IPS-20b (cell line): ENCODE measurements at regions not wholly inside any gene's neighbourhood (a gene's known extent, or its start where the extent isn't known, plus 50 kb on each side); places are given as distances from the start of the nearest gene placed in this dataset.

Experiments
- H3K27ac ChIP-seq: one replicate; pipeline ENCODE4 v1.5.1; 2013; ENCODE audit warnings: low read length
- H3K27me3 ChIP-seq: 2 replicates; pipeline ENCODE4 v1.6.1; 2013; ENCODE audit warnings: mild to moderate bottlenecking, low read length, inconsistent platforms; ENCODE audit not compliant: insufficient read depth
- H3K36me3 ChIP-seq: 2 replicates; pipeline ENCODE4 v1.6.1; 2013; ENCODE audit warnings: low read depth, mild to moderate bottlenecking, inconsistent platforms, low read length, moderate library complexity; ENCODE audit not compliant: insufficient read depth
- H3K4me1 ChIP-seq: 2 replicates; pipeline ENCODE4 v1.6.1; 2013; ENCODE audit warnings: mild to moderate bottlenecking, control low read depth, inconsistent platforms, low read length, moderate library complexity; ENCODE audit not compliant: insufficient read depth
- H3K4me3 ChIP-seq: 2 replicates; pipeline ENCODE4 v1.5.1; 2013; ENCODE audit warnings: mild to moderate bottlenecking, low read length, inconsistent platforms
- H3K9ac ChIP-seq: 2 replicates; pipeline ENCODE4 v1.6.1; 2013; ENCODE audit warnings: low read depth, mild to moderate bottlenecking, inconsistent platforms, low read length, moderate library complexity
- H3K9me3 ChIP-seq: 2 replicates; pipeline ENCODE4 v1.6.1; 2013; ENCODE audit warnings: mild to moderate bottlenecking, low read depth, low read length, inconsistent platforms; ENCODE audit not compliant: insufficient read depth

DNA sequence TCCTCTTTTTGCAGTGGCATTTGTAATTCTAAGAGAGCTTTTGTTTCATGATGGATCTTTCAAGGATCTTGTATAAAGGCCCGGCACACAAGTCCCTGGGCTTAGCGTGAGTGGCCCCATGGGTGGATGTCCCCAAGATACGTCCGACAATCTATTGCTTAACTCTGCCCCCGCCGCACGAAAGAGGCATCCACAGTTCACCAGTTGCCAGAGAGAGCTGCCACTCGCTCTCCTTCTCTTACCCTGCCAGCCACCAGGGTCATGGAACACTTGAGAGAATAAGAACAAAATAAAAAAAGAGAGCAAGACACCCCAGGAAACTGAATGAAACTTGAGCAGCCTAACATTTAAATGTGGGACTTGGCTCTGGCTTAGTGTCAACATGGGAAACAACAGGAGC lies 92.3 kb downstream of the CTAGE1 start:
- H3K27ac ChIP-seq = no peak overlapping the region
- peaks cover under 1% of the 10 kb centered on the region; the same call in 1 of the 2 replicates for H3K4me1 ChIP-seq
- H3K4me3 ChIP-seq = no peak overlapping the region
- no peaks in the 10 kb centered on the region for H3K9me3 ChIP-seq
- H3K36me3 ChIP-seq = no peaks in the 10 kb centered on the region
- H3K9ac ChIP-seq = no peak overlapping the region
- H3K27me3 ChIP-seq = peaks cover 68% of the 10 kb centered on the region

DNA sequence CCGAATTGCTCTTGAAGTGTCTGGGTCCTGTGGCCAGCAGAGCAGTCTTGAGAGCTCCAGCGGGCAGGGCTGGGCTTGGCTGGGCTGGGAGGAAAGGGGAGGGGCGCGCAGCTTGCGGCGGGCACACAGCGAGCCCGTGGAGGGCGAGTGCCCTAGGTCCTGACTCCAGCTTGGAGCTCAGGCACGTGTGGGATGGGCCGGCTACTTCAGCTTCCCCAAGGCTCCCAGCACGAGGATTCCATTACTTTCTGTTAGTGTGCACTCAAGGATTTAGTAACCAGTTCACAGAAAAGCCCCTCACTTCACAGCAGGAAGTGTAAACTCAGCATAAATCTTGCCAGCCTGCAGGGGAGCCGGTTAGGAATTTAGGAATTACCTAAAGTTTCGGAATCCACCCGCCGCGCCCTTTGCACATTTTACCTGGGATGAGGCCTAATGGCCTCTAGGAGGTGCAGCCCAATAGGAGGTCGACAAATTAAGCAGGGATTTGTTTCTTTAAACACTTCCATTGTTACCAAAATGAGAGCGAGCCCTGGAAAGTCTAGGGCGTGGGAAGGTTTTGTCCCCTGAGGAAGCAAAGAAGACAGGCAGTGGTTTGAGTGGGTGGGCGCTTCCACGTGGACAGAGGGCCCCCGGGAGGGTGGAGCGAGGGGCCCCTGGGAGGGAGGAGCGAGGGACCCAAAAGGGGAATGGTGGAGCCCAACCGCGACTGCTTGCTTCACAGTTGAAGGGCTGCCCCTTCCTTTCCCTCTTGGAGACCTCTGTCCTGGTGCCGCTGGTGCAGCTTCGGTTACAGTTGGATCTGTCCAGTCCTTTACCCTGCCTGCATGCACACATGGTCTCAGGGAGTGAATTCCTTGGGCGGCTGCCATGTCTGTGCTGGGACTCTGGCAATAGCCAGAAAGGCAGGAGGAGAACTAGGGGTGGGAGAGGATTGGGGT lies 93.3 kb downstream of the CTAGE1 start:
- H3K4me3 ChIP-seq = peak overlapping the region; percentile 52; the same call in 1 of the 2 replicates
- H3K4me1 ChIP-seq = no peaks in the 10 kb centered on the region; the same call in 1 of the 2 replicates
- H3K9me3 ChIP-seq = no peaks in the 10 kb centered on the region
- H3K27me3 ChIP-seq = peaks cover 59% of the 10 kb centered on the region
- no peak overlapping the region for H3K27ac ChIP-seq
- H3K9ac ChIP-seq = no peak overlapping the region
- no peaks in the 10 kb centered on the region for H3K36me3 ChIP-seq

DNA sequence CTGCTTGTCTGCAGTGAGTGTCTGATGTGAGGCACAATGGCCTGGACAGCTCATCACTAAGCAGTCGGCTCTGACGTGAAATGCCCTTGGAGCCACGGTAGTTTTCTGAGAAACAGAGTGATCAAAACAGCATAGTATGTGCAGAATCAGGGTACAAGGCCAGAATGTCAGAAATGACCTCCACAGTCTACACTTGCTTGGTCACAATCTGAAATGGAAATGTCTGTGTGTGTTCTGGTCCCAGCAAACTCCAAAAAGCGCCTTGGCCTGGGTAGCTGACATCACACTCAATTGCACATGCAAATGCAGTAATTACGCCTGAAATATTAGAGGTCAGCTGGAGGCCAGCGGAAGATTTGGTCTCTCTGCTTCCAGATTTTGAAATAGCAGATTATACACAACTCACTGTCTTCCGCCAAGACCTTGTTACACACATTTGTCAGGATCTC lies 95.4 kb downstream of the CTAGE1 start:
- no peak overlapping the region for H3K9ac ChIP-seq
- H3K4me3 ChIP-seq = no peak overlapping the region
- no peaks in the 10 kb centered on the region for H3K36me3 ChIP-seq
- H3K9me3 ChIP-seq = no peaks in the 10 kb centered on the region
- no peaks in the 10 kb centered on the region; the same call in 1 of the 2 replicates for H3K4me1 ChIP-seq
- H3K27me3 ChIP-seq = peaks cover 37% of the 10 kb centered on the region
- H3K27ac ChIP-seq = no peak overlapping the region

DNA sequence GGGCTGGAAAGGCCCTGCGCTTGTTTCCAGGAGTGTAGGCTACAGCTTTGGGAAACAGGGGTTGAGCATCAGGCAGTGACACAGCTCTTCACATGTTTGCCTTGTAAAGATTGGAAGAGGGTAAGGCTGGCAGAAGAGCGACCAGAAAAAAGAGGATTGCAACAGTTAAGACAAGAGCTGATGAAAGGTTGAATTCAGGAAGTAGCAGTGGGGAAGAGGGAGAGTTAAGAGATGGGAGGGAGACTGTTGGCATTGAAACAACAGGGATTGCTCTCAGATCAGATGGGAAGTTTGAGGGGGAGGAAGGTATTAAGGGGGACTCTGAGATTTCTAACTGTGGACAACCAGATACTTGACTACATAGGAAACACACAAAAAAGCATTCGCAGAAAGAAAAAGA lies 96.9 kb downstream of the CTAGE1 start:
- Histone ChIP-seq H3K9me3 (no peaks in the 10 kb centered on the region), H3K27me3 (peaks cover 23% of the 10 kb centered on the region), H3K4me1 (no peaks in the 10 kb centered on the region; the same call in 1 of the 2 replicates), H3K36me3 (no peaks in the 10 kb centered on the region), H3K4me3 (no peak overlapping the region), H3K9ac (no peak overlapping the region), H3K27ac (no peak overlapping the region)

DNA sequence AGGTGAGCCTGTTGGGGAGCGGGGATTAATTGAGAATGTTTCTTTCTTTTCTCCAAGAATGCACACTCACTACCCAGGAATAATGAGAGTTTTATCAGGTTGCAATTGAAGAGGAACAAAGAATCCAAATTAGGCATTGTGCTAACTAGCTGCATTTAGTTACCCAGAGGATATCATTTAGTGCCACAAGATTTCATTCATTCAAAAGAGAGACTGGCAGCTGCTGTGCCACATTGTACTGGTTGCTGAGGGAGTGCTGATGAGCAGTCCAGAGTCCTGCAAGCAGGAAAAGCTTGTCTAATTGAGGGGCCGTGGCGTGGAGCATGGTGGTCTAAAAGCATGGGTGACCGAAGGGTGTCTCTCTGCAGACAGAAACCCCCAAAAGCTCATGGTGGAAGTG lies 97.6 kb downstream of the CTAGE1 start:
- Histone ChIP-seq H3K9ac (no peak overlapping the region), H3K4me3 (no peak overlapping the region), H3K9me3 (no peaks in the 10 kb centered on the region), H3K36me3 (no peaks in the 10 kb centered on the region), H3K27ac (no peak overlapping the region), H3K4me1 (no peaks in the 10 kb centered on the region; the same call in 1 of the 2 replicates), H3K27me3 (peaks cover 17% of the 10 kb centered on the region)

DNA sequence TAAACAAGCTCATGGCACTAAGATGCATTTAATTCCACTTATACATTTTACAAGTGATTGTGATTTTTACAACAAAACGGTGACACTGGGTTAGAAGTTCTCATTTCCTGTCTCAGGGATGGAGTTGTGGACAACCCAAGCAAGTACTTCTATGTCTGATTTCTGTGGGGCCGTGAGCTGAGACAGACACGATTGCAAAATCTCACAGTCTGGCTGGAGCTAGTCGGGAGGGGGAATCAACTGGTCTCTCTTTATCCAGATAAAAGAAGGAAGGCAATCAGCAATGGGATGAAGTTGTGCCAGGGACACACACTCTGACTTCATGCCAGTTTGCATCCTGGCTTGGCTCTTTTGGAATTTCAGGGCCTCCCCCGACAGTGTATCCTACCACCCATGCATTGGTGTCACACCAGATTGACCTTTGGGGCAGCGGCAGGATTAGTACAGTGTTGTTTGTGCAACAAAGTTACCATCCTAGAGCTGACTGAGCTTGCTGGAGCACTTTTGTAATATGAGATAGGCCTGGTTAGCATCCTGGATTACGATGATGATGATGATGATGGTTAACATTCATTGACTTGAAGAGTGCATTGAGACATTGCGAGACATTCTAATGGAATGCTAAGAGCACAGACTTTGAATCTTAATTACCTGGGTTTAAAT lies 98.8 kb downstream of the CTAGE1 start:
- Histone ChIP-seq H3K4me1 (no peaks in the 10 kb centered on the region), H3K36me3 (no peaks in the 10 kb centered on the region), H3K27me3 (peaks cover 6% of the 10 kb centered on the region), H3K4me3 (no peak overlapping the region), H3K9me3 (no peaks in the 10 kb centered on the region), H3K9ac (no peak overlapping the region), H3K27ac (no peak overlapping the region)

DNA sequence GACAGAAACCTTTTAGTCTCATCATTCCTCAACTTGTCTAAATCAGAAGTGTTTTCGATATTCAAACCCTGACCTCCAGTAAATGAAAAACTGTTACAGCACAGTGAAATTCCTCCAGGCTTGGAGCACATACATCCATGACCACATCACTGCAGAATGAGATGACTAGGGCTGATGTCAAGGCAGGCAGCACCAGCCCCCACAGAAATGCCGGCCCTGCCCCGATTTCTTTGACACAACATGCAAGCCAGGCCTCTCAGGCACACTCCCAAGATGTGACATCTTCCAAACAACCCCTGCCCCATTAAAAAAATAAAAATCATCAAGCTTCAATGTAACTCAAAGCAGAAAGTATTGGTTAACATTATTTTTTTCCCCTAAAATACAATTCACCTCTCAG lies 103.3 kb downstream of the CTAGE1 start:
- no peak overlapping the region for H3K9ac ChIP-seq
- no peaks in the 10 kb centered on the region for H3K4me1 ChIP-seq
- no peaks in the 10 kb centered on the region for H3K27me3 ChIP-seq
- no peaks in the 10 kb centered on the region for H3K9me3 ChIP-seq
- H3K4me3 ChIP-seq = no peak overlapping the region
- no peaks in the 10 kb centered on the region for H3K36me3 ChIP-seq
- no peak overlapping the region for H3K27ac ChIP-seq

DNA sequence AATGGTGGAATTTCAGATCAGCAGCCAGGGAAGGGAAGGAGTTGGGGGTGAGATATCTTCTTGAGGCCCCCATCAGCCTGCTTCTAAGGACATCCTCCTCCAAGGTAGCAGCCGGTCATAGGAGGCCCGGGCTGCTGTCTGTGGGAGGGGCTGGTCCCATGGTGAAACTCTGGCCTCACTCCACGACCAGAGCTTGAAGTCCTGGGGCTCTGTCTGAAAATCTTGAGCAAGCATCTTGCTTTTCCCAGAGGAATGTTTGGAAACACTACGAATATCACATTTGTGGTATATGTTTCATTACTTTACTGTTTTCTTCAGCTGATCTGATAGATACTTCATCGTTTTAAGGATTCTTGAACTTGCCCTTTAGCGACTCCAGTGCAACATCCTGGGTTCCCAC lies 103.7 kb downstream of the CTAGE1 start:
- Histone ChIP-seq H3K9ac (no peak overlapping the region), H3K27ac (no peak overlapping the region), H3K4me3 (no peak overlapping the region), H3K36me3 (no peaks in the 10 kb centered on the region), H3K27me3 (no peaks in the 10 kb centered on the region), H3K4me1 (no peaks in the 10 kb centered on the region), H3K9me3 (no peaks in the 10 kb centered on the region)

DNA sequence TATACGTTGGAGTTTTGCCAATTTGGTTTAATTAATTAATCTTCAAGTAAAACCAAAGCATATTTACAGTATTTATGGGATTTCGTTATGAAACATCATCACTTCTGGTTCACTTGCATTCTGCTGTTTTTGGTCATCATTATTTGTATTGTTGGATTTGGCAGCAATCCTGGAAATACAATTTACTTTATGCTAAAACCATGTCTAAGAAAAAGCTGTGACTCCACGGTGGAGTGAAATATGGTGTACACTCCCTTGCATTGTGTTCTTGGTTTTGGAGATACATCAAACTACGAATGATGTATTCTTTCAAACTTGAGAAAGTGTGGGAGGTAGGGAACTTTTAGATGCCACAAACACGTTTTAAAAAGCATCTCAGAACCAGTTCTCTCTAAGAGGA lies 106.4 kb downstream of the CTAGE1 start:
- Histone ChIP-seq H3K9ac (no peak overlapping the region), H3K9me3 (no peaks in the 10 kb centered on the region), H3K27ac (no peak overlapping the region), H3K4me3 (no peak overlapping the region), H3K36me3 (no peaks in the 10 kb centered on the region), H3K27me3 (no peaks in the 10 kb centered on the region), H3K4me1 (no peaks in the 10 kb centered on the region)

DNA sequence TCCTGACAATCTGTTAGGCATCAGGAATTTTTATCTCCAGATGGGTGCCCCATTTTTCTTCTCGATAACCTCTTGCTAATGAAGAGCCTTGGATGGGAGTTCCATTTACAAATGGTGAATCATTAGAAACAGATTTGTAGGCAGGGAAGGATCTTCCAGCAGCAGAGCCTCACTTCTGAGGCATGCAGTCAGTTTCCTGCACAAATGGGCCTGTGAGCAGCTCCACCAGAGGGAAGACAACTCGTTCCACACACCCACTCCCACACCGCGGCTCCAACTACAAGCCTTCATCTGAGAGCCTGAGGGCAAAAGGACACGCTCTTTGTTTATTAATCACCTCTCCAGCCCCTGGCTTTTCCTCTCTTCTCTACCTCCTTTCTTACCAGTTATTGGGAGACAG lies 108.5 kb downstream of the CTAGE1 start:
- Histone ChIP-seq H3K9ac (no peak overlapping the region), H3K4me3 (no peak overlapping the region), H3K27ac (no peak overlapping the region), H3K36me3 (no peaks in the 10 kb centered on the region), H3K9me3 (no peaks in the 10 kb centered on the region), H3K27me3 (no peaks in the 10 kb centered on the region), H3K4me1 (no peaks in the 10 kb centered on the region)

DNA sequence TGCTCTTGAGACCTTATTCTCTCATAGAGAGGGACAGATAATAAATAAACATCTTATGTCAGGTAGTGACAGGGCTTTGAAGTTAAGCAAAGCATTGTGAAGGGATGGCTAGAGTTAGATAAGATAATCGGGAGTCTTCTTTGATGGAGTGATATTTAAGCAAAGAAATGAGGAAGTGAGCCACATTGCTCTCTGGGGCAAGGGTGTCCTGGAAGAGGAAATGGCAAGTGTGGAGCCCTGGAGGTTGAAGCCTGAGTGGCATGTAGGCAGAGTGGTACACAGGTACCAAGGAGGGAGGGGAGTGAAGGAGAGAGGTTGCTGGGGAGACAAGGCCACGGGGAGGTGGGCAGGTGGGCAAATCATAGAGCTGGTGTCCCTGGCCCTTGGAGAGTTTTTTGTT lies 110.2 kb downstream of the CTAGE1 start:
- H3K4me3 ChIP-seq = no peak overlapping the region

DNA sequence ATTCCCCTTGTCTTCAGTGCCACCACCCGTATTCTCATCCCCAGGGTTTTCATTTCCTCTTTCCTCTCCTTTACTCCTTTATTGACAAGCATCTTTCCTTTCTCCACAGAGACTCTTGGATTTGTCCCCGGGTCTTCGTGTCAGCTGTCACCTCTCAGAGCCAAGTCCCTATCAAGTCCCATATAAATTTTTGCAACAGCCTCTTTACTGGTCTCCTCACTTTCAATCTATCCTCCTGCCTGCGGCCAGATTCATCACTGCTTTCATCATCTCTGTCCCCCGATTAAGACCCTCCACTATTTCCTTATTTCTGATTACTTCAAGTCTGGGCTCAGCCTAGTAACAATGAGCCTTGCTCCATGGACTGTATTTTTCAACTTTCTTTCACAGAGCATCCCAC lies 113.8 kb downstream of the CTAGE1 start:
- H3K36me3 ChIP-seq = no peaks in the 10 kb centered on the region
- no peak overlapping the region for H3K27ac ChIP-seq
- H3K4me3 ChIP-seq = no peak overlapping the region
- no peak overlapping the region for H3K9ac ChIP-seq
- no peaks in the 10 kb centered on the region for H3K9me3 ChIP-seq
- no peaks in the 10 kb centered on the region for H3K4me1 ChIP-seq
- no peaks in the 10 kb centered on the region for H3K27me3 ChIP-seq

More for the DNA sequence above, 110.2 kb downstream of the CTAGE1 start:
- no peaks in the 10 kb centered on the region for H3K36me3 ChIP-seq
- H3K4me1 ChIP-seq = no peaks in the 10 kb centered on the region
- H3K27ac ChIP-seq = no peak overlapping the region
- H3K9me3 ChIP-seq = no peaks in the 10 kb centered on the region
- no peak overlapping the region for H3K9ac ChIP-seq
- H3K27me3 ChIP-seq = no peaks in the 10 kb centered on the region
